ENCODE measurements at regions not wholly inside any gene's neighbourhood (a gene's known extent, or its start where the extent isn't known, plus 50 kb on each side); places are given as distances from the start of the nearest gene placed in this dataset.

- TF ChIP-seq CTCF (IDR thresholded peaks at IDR 0.05) (no peak), POLR2A (IDR thresholded peaks at IDR 0.05) (no peak), POLR2AphosphoS5 (IDR thresholded peaks at IDR 0.05) (no peak)
- no peak for DNase-seq (ENCODE audit: low spot score in 2 of 2)
- H3K9me3 ChIP-seq = no peaks in the 10 kb centered on the region
- no peaks in the 10 kb centered on the region for H3K4me1 ChIP-seq
- H3K4me3 ChIP-seq = no peak overlapping the region
- intact Hi-C loops (cut with DNase I; ENCODE audit: low total_unique reads) = no loop called here
- no peak overlapping the region for H3K27ac ChIP-seq
- no peaks in the 10 kb centered on the region for H3K27me3 ChIP-seq
- H3K36me3 ChIP-seq = no peaks in the 10 kb centered on the region
These were observed 112.8 kb downstream of the SAMD5 start for GRCh38 chr6:147621263-147621662.

- Histone ChIP-seq H3K9me3 (no peaks in the 10 kb centered on the region), H3K4me3 (no peak overlapping the region), H3K36me3 (no peaks in the 10 kb centered on the region), H3K4me1 (no peaks in the 10 kb centered on the region), H3K27ac (no peak overlapping the region), H3K27me3 (no peaks in the 10 kb centered on the region)
- TF ChIP-seq CTCF (IDR thresholded peaks at IDR 0.05) (no peak), POLR2A (IDR thresholded peaks at IDR 0.05) (no peak)
- DNase-seq (ENCODE audit: low spot score in 2 of 2) = no peak
- intact Hi-C loops (cut with DNase I; ENCODE audit: low total_unique reads) = no loop called here
These were observed 113.5 kb downstream of the SAMD5 start for GRCh38 chr6:147621961-147622360.

- intact Hi-C loops (cut with DNase I; ENCODE audit: low total_unique reads) = loop anchor here (5.0 kb wide), 1 partner anchor 952 kb away; no protein-coding TSS in a partner anchor
- Histone ChIP-seq H3K36me3 (no peaks in the 10 kb centered on the region), H3K27ac (no peak overlapping the region), H3K4me3 (no peak overlapping the region), H3K4me1 (no peaks in the 10 kb centered on the region), H3K9me3 (no peaks in the 10 kb centered on the region), H3K27me3 (no peaks in the 10 kb centered on the region)
- TF ChIP-seq CTCF (IDR thresholded peaks at IDR 0.05) = no peak
- no peak for TF ChIP-seq POLR2AphosphoS5 (IDR thresholded peaks at IDR 0.05)
- no peak for TF ChIP-seq POLR2A (IDR thresholded peaks at IDR 0.05)
- DNase-seq (ENCODE audit: low spot score in 2 of 2) = no peak
These were observed 116.5 kb downstream of the SAMD5 start for GRCh38 chr6:147624946-147625515.

GRCh38 chr6:147625946-147626345, 117.5 kb downstream of the SAMD5 start:
- no peaks in the 10 kb centered on the region for H3K27me3 ChIP-seq
- no peaks in the 10 kb centered on the region for H3K4me1 ChIP-seq
- no peak for TF ChIP-seq POLR2A (IDR thresholded peaks at IDR 0.05)
- no peak for TF ChIP-seq CTCF (IDR thresholded peaks at IDR 0.05)
- TF ChIP-seq POLR2AphosphoS5 (IDR thresholded peaks at IDR 0.05) = no peak
- H3K27ac ChIP-seq = no peak overlapping the region
- H3K36me3 ChIP-seq = no peaks in the 10 kb centered on the region
- H3K9me3 ChIP-seq = no peaks in the 10 kb centered on the region
- intact Hi-C loops (cut with DNase I; ENCODE audit: low total_unique reads) = loop anchor here (5.0 kb wide), 1 partner anchor 951 kb away; no protein-coding TSS in a partner anchor
- H3K4me3 ChIP-seq = no peak overlapping the region
- DNase-seq (ENCODE audit: low spot score in 2 of 2) = no peak

- intact Hi-C loops (cut with DNase I; ENCODE audit: low total_unique reads) = loop anchor here (5.0 kb wide), 1 partner anchor 950 kb away; no protein-coding TSS in a partner anchor
- no peak for DNase-seq (ENCODE audit: low spot score in 2 of 2)
- H3K27me3 ChIP-seq = no peaks in the 10 kb centered on the region
- H3K4me1 ChIP-seq = no peaks in the 10 kb centered on the region
- no peak for TF ChIP-seq POLR2AphosphoS5 (IDR thresholded peaks at IDR 0.05)
- TF ChIP-seq POLR2A (IDR thresholded peaks at IDR 0.05) = no peak
- TF ChIP-seq CTCF (IDR thresholded peaks at IDR 0.05) = no peak
- no peak overlapping the region for H3K4me3 ChIP-seq
- H3K27ac ChIP-seq = no peak overlapping the region
- H3K36me3 ChIP-seq = no peaks in the 10 kb centered on the region
- H3K9me3 ChIP-seq = no peaks in the 10 kb centered on the region
These were observed 118.9 kb downstream of the SAMD5 start for GRCh38 chr6:147627411-147627810.

All from breast epithelium (tissue), 4 donors.